OCI-LY7 (cell line): ENCODE measurements at regions not wholly inside any gene's neighbourhood (a gene's known extent, or its start where the extent isn't known, plus 50 kb on each side); places are given as distances from the start of the nearest gene placed in this dataset.

Source experiments
- BruUV-seq: library from RNA; stranded (reverse); fragments of 400-500 nt; replicated peaks from 2 replicates; lab custom pipeline; 2021; lab: Mats Ljungman, UMichigan
- CTCF ChIA-PET: fragments of 300-600 bp; sonication (Branson Sonifier 250); formaldehyde crosslinking; loops from one replicate; lab custom pipeline; 2022; ENCODE audit warnings: antibody characterized with exemption; ENCODE audit not compliant: unreplicated experiment; lab: Charles Lee
- POLR2A ChIA-PET: fragments of 300-600 bp; sonication (Branson Sonifier 250); formaldehyde crosslinking; loops from one replicate; lab custom pipeline; 2022; ENCODE audit warnings: antibody characterized with exemption; lab: Charles Lee
- DNase-seq: peaks from one replicate; pipeline ENCODE4 v3.0.0-alpha.2; 2015; ENCODE audit warnings: low spot score
- H2AFZ ChIP-seq: fragments of 200-600 bp; sonication (generic), shearing (Covaris generic); 2 replicates; pipeline ENCODE4 v1.6.1; 2014; ENCODE audit warnings: mild to moderate bottlenecking, antibody characterized with exemption, low read length, moderate library complexity
- H3K27ac ChIP-seq: fragments of 200-600 bp; sonication (generic); 2 replicates; pipeline ENCODE4 v1.5.1; 2014; ENCODE audit warnings: mixed run types, low read depth, mild to moderate bottlenecking, moderate library complexity, low read length, inconsistent platforms; ENCODE audit not compliant: poor library complexity, severe bottlenecking
- H3K36me3 ChIP-seq: fragments of 200-600 bp; sonication (generic); 2 replicates; pipeline ENCODE4 v1.6.1; 2014; ENCODE audit warnings: mild to moderate bottlenecking, antibody characterized with exemption, low read length, moderate library complexity, mixed read lengths; ENCODE audit not compliant: insufficient read depth
- H3K4me1 ChIP-seq: fragments of 200-600 bp; sonication (generic); 2 replicates; pipeline ENCODE4 v1.5.1; 2014; ENCODE audit warnings: mild to moderate bottlenecking, low read length; ENCODE audit not compliant: insufficient read depth, poor library complexity, severe bottlenecking
- H3K4me2 ChIP-seq: fragments of 200-600 bp; sonication (generic); 2 replicates; pipeline ENCODE4 v1.6.1; 2014; ENCODE audit warnings: mild to moderate bottlenecking, low read length
- H3K4me3 ChIP-seq: fragments of 200-600 bp; sonication (generic); 2 replicates; pipeline ENCODE4 v1.5.1; 2014; ENCODE audit warnings: mild to moderate bottlenecking, low read depth, low read length; ENCODE audit not compliant: poor library complexity, severe bottlenecking
- H3K79me2 ChIP-seq: fragments of 200-600 bp; sonication (generic); 2 replicates; pipeline ENCODE4 v1.6.1; 2016; ENCODE audit warnings: low read depth, mild to moderate bottlenecking, low read length, moderate library complexity, mixed read lengths; ENCODE audit not compliant: insufficient read depth
- H3K9me2 ChIP-seq: fragments of 200-600 bp; sonication (generic); 2 replicates; pipeline ENCODE4 v1.6.1; 2016; ENCODE audit warnings: mild to moderate bottlenecking, low read length, mixed read lengths; ENCODE audit not compliant: insufficient read depth
- H3K9me3 ChIP-seq: fragments of 200-600 bp; sonication (generic); 2 replicates; pipeline ENCODE4 v1.6.1; 2014; ENCODE audit warnings: mild to moderate bottlenecking, mixed run types, low read length, mixed read lengths
- H4K20me1 ChIP-seq: fragments of 200-600 bp; sonication (generic); 2 replicates; pipeline ENCODE4 v1.6.1; 2014; ENCODE audit warnings: mild to moderate bottlenecking, antibody characterized with exemption, low read length, moderate library complexity, mixed read lengths; ENCODE audit not compliant: insufficient read depth
- EZH2phosphoT487 ChIP-seq: fragments of 200-600 bp; sonication (generic); IDR thresholded peaks from 2 replicates; pipeline ENCODE4 v1.6.1; 2018; ENCODE audit warnings: low read depth, borderline replicate concordance, mild to moderate bottlenecking, mixed run types, antibody characterized with exemption, low read length, moderate library complexity, mixed read lengths
- intact Hi-C: fragments of 100-400 bp; cut with micrococcal nuclease; formaldehyde crosslinking; loops from one replicate; pipeline ENCODE4 v1.10.0; 2022; ENCODE audit not compliant: unreplicated experiment
- TF ChIP-seq, protein P1 (sequence below): fragments of 200-600 bp; sonication (generic); conservative IDR thresholded peaks from 2 replicates; pipeline ENCODE4 v1.5.1; 2014; ENCODE audit warnings: mild to moderate bottlenecking, antibody characterized with exemption, low read length, moderate library complexity, mixed read lengths

DNA sequence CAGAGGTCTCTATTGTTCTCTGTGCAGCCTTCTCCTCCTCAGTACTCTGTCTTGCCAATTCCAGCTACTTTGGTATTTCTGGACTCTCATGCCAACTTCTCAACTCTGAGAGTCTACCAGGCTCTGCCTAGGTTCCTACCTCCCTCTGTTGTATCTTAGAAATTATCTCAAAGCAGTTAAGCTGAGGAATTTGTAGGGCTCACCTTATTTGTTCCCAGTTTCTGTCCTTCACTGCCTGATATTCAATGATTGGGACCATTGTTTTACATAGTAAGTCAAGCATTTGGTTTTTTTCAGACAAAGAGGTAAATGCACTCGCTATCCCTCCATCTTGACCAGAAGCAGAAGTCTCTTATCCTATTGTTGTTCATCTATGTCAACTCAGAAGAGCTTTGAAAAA is 205.0 kb upstream of the PGR start:
- Histone ChIP-seq H3K27ac (no peak overlapping the region), H2AFZ (no peak overlapping the region), H3K36me3 (no peaks in the 10 kb centered on the region), H3K4me1 (no peaks in the 10 kb centered on the region), H3K9me3 (no peaks in the 10 kb centered on the region), H3K79me2 (no peaks in the 10 kb centered on the region), H3K9me2 (no peaks in the 10 kb centered on the region), H3K4me3 (no peak overlapping the region), H4K20me1 (no peaks in the 10 kb centered on the region), H3K4me2 (no peak overlapping the region)
- BruUV-seq = no TSS peak
- no peak for DNase-seq
- intact Hi-C loops = no loop called here
- CTCF ChIA-PET = no interaction called here
- TF ChIP-seq, protein P1, sequence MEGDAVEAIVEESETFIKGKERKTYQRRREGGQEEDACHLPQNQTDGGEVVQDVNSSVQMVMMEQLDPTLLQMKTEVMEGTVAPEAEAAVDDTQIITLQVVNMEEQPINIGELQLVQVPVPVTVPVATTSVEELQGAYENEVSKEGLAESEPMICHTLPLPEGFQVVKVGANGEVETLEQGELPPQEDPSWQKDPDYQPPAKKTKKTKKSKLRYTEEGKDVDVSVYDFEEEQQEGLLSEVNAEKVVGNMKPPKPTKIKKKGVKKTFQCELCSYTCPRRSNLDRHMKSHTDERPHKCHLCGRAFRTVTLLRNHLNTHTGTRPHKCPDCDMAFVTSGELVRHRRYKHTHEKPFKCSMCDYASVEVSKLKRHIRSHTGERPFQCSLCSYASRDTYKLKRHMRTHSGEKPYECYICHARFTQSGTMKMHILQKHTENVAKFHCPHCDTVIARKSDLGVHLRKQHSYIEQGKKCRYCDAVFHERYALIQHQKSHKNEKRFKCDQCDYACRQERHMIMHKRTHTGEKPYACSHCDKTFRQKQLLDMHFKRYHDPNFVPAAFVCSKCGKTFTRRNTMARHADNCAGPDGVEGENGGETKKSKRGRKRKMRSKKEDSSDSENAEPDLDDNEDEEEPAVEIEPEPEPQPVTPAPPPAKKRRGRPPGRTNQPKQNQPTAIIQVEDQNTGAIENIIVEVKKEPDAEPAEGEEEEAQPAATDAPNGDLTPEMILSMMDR = no peak
- TF ChIP-seq EZH2phosphoT487 = no peak
- POLR2A ChIA-PET = interaction anchor here (0.6 kb wide), 1 partner anchor 57 kb away, joined by 3 read pairs; no protein-coding TSS in a partner anchor

- no peak for DNase-seq
- intact Hi-C loops = no loop called here
- POLR2A ChIA-PET = interaction anchor here (1.0 kb wide), 1 partner anchor 10 kb away, joined by 3 read pairs; no protein-coding TSS in a partner anchor
- no peaks in the 10 kb centered on the region for H3K9me2 ChIP-seq
- H3K4me3 ChIP-seq = no peak overlapping the region
- no peaks in the 10 kb centered on the region for H3K9me3 ChIP-seq
- H3K79me2 ChIP-seq = no peaks in the 10 kb centered on the region
- CTCF ChIA-PET = interaction anchor here (0.5 kb wide), 1 partner anchor 11 kb away, joined by 4 read pairs; no protein-coding TSS in a partner anchor
- TF ChIP-seq, protein P1 = no peak
- TF ChIP-seq EZH2phosphoT487 = no peak
- H3K27ac ChIP-seq = no peak overlapping the region
- no peak overlapping the region for H2AFZ ChIP-seq
- BruUV-seq = no TSS peak
- H3K4me2 ChIP-seq = no peak overlapping the region
- no peaks in the 10 kb centered on the region for H4K20me1 ChIP-seq
- H3K36me3 ChIP-seq = no peaks in the 10 kb centered on the region
- no peaks in the 10 kb centered on the region for H3K4me1 ChIP-seq
Measured at GRCh38 chr11:101331411-101331810, 201.8 kb upstream of the PGR start.

DNA sequence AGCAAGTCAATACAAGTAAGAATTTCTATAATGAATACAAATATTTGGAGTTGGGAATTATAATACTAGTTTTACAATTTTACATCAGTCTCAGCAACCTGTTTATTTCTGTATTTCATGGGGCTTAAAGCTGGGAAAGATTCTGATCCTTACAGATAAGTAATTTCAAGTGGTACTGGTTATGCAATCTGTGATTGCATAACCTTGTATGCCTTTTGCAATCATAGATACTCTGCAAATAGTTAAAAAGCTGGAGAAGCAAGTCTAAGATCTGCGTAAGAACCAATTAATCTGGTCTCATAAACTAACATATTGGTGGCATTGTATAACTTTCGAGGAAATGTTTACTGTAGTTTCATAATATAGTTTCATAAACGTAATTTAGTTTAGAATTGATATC is 198.3 kb upstream of the PGR start:
- Histone ChIP-seq H3K4me1 (no peaks in the 10 kb centered on the region), H3K9me3 (no peaks in the 10 kb centered on the region), H3K36me3 (no peaks in the 10 kb centered on the region), H3K4me2 (no peak overlapping the region), H3K27ac (no peak overlapping the region), H3K4me3 (no peak overlapping the region), H3K79me2 (no peaks in the 10 kb centered on the region), H4K20me1 (no peaks in the 10 kb centered on the region), H3K9me2 (no peaks in the 10 kb centered on the region), H2AFZ (no peak overlapping the region)
- TF ChIP-seq, protein P1 = no peak
- TF ChIP-seq EZH2phosphoT487 = no peak
- no peak for DNase-seq
- POLR2A ChIA-PET = interaction anchor here (0.6 kb wide), 1 partner anchor 1028 kb away, joined by 5 read pairs; no protein-coding TSS in a partner anchor
- no TSS peak for BruUV-seq
- CTCF ChIA-PET = no interaction called here
- intact Hi-C loops = no loop called here
